Panc1 (cell line): ENCODE measurements at regions not wholly inside any gene's neighbourhood (a gene's known extent, or its start where the extent isn't known, plus 50 kb on each side); places are given as distances from the start of the nearest gene placed in this dataset.

Experiments
- ATAC-seq: fragments of 200-7000 bp; cut with Tn5 transposase; 2 replicates; pipeline ENCODE4 v1.9.1; 2020; ENCODE audit warnings: mild to moderate bottlenecking, moderate library complexity
- BruUV-seq: library from RNA; stranded (reverse); fragments of 400-500 nt; replicated peaks from 2 replicates; lab custom pipeline; 2021; lab: Mats Ljungman, UMichigan
- CTCF ChIA-PET: fragments of 300-600 bp; sonication (Branson Sonifier 250); formaldehyde crosslinking; loops from one replicate; lab custom pipeline; 2022; ENCODE audit warnings: antibody characterized with exemption; lab: Charles Lee
- POLR2A ChIA-PET: fragments of 300-600 bp; sonication (Branson Sonifier 250); formaldehyde crosslinking; loops from one replicate; lab custom pipeline; 2022; ENCODE audit warnings: antibody characterized with exemption; lab: Charles Lee
- DNase-seq: peaks from one replicate; pipeline ENCODE4 v3.0.0-alpha.2; 2010; ENCODE audit warnings: low read depth, low spot score
- H3K27ac ChIP-seq: 2 replicates; pipeline ENCODE4 v1.5.1; 2011; ENCODE audit warnings: mild to moderate bottlenecking, low read length, inconsistent platforms
- H3K27me3 ChIP-seq: fragments of 200-500 bp; sonication (Bioruptor generic); 2 replicates; pipeline ENCODE4 v1.6.0; 2014; ENCODE audit warnings: low read length, inconsistent platforms; ENCODE audit not compliant: control insufficient read depth, insufficient read depth
- H3K36me3 ChIP-seq: fragments of 200-500 bp; sonication (Bioruptor generic); 2 replicates; pipeline ENCODE4 v1.5.1; 2014; ENCODE audit warnings: inconsistent platforms, mild to moderate bottlenecking, low read length, moderate library complexity; ENCODE audit not compliant: control insufficient read depth, insufficient read depth
- H3K4me1 ChIP-seq: 2 replicates; pipeline ENCODE4 v1.5.1; 2011; ENCODE audit warnings: inconsistent platforms, mild to moderate bottlenecking, low read length, moderate library complexity; ENCODE audit not compliant: control insufficient read depth, insufficient read depth
- H3K4me3 ChIP-seq, 2 experiments: 2 replicates each; pipeline ENCODE4 v1.5.1; 2011 to 2012; ENCODE audit warnings: low read depth in 2 of 2, low read length in 2 of 2, mild to moderate bottlenecking in 2 of 2, inconsistent platforms in 1 of 2, moderate library complexity in 1 of 2
- H3K9me3 ChIP-seq: fragments of 200-500 bp; sonication (Bioruptor generic); 2 replicates; pipeline ENCODE4 v1.5.1; 2014; ENCODE audit warnings: low read depth, mild to moderate bottlenecking, inconsistent platforms, low read length, moderate library complexity; ENCODE audit not compliant: control insufficient read depth, insufficient read depth
- POLR2AphosphoS5 ChIP-seq: IDR thresholded peaks from 2 replicates; pipeline ENCODE4 v1.6.1; 2012; ENCODE audit warnings: mild to moderate bottlenecking, low read depth, low read length, moderate library complexity
- REST ChIP-seq, 2 experiments: IDR thresholded peaks; 2 replicates each; pipeline ENCODE4 v1.6.1; 2011 to 2012; ENCODE audit warnings: low read depth in 2 of 2, control low read depth in 1 of 2, low read length in 1 of 2, mild to moderate bottlenecking in 1 of 2, moderate library complexity in 1 of 2; ENCODE audit not compliant: insufficient read depth in 1 of 2
- SIN3A ChIP-seq: IDR thresholded peaks from 2 replicates; pipeline ENCODE4 v1.6.1; 2012; ENCODE audit warnings: low read depth, mild to moderate bottlenecking, low read length, moderate library complexity, borderline replicate concordance; ENCODE audit not compliant: insufficient read depth
- TCF7L2 ChIP-seq: IDR thresholded peaks from 2 replicates; pipeline ENCODE4 v1.6.1; 2011; ENCODE audit warnings: mild to moderate bottlenecking, low read depth, low read length, inconsistent platforms
- in situ Hi-C: cut with HindIII; loops from 2 replicates; pipeline ENCODE4 v1.10.0; 2016; ENCODE audit warnings: low sequenced_read_pairs, low pct_unique_long_range_greater_than_20kb
- intact Hi-C: fragments of 100-400 bp; cut with micrococcal nuclease; formaldehyde crosslinking; loops from one replicate; pipeline ENCODE4 v1.10.0; 2022; ENCODE audit not compliant: unreplicated experiment
- TF ChIP-seq, protein P1 (sequence below): fragments of 450-650 bp; IDR thresholded peaks from 2 replicates; pipeline ENCODE4 v1.5.1; 2017; ENCODE audit warnings: mild to moderate bottlenecking

DNA sequence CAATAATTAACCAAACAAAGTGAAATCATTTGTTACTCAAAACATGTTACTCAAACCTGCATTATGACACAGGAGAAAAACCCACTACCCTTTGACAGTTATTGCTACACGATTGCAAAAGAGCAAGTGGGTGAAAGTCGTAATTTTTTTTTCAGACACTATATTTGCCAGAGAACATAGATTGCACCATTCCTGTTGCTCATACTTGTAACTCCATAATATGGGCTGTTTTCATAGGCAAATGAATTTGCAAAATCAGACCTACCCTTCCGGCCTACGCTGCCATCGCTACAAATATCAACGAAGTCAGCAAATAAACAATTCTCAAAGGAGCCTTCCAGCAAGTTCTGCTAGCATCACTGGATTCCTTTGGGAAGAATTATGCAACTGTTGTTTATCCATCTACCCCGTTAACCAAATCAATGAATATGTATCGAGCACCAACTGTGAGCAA, 396.5 kb downstream of the IRS2 start:
- in situ Hi-C loops = no loop called here
- Histone ChIP-seq H3K9me3 (no peaks in the 10 kb centered on the region), H3K36me3 (no peaks in the 10 kb centered on the region), H3K4me3 (no peak overlapping the region), H3K27ac (no peak overlapping the region), H3K4me1 (no peaks in the 10 kb centered on the region), H3K27me3 (no peaks in the 10 kb centered on the region)
- POLR2A ChIA-PET = no interaction called here
- ATAC-seq = no peak
- BruUV-seq = no TSS peak
- no peak for DNase-seq
- no peak for TF ChIP-seq SIN3A
- no peak for TF ChIP-seq POLR2AphosphoS5
- no peak for TF ChIP-seq TCF7L2
- TF ChIP-seq, protein P1, sequence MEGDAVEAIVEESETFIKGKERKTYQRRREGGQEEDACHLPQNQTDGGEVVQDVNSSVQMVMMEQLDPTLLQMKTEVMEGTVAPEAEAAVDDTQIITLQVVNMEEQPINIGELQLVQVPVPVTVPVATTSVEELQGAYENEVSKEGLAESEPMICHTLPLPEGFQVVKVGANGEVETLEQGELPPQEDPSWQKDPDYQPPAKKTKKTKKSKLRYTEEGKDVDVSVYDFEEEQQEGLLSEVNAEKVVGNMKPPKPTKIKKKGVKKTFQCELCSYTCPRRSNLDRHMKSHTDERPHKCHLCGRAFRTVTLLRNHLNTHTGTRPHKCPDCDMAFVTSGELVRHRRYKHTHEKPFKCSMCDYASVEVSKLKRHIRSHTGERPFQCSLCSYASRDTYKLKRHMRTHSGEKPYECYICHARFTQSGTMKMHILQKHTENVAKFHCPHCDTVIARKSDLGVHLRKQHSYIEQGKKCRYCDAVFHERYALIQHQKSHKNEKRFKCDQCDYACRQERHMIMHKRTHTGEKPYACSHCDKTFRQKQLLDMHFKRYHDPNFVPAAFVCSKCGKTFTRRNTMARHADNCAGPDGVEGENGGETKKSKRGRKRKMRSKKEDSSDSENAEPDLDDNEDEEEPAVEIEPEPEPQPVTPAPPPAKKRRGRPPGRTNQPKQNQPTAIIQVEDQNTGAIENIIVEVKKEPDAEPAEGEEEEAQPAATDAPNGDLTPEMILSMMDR = no peak
- TF ChIP-seq REST (IDR thresholded peaks at IDR 0.05; ENCODE audit: insufficient read depth in 1 of 2, low read depth in 2 of 2, low read length in 1 of 2) = no peak
- intact Hi-C loops = no loop called here
- CTCF ChIA-PET = no interaction called here

DNA sequence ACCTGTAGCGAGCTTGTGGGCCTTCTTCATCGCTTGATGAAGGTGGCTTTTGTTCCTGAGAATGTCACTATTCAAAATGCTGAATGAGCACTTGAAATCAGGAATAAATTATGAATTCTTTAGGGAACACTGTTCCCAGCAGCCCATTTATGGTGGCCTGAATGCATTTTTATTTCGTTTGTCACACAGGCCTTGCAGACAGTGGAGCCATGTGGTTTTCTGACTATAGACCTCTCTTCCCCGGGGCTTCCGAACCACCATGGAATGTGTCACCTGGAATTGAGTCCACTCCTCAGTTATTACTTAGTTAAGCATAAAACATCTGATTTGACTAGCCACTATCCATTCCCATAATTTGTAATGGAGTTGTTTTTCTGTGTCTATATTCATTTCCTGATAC, 396.9 kb downstream of the IRS2 start:
- ChIA-PET POLR2A (no interaction called here), CTCF (no interaction called here)
- Histone ChIP-seq H3K27ac (no peak overlapping the region), H3K4me1 (no peaks in the 10 kb centered on the region), H3K4me3 (no peak overlapping the region), H3K36me3 (no peaks in the 10 kb centered on the region), H3K9me3 (no peaks in the 10 kb centered on the region), H3K27me3 (no peaks in the 10 kb centered on the region)
- ATAC-seq = no peak
- TF ChIP-seq, protein P1 = no peak
- TF ChIP-seq TCF7L2 (no peak), SIN3A (no peak), POLR2AphosphoS5 (no peak), REST (IDR thresholded peaks at IDR 0.05; ENCODE audit: insufficient read depth in 1 of 2, low read depth in 2 of 2, low read length in 1 of 2) (no peak)
- no peak for DNase-seq
- in situ Hi-C loops (no loop called here), intact Hi-C loops (no loop called here)
- no TSS peak for BruUV-seq
